ENCODE measurements at regions not wholly inside any gene's neighbourhood (a gene's known extent, or its start where the extent isn't known, plus 50 kb on each side); places are given as distances from the start of the nearest gene placed in this dataset.

DNA sequence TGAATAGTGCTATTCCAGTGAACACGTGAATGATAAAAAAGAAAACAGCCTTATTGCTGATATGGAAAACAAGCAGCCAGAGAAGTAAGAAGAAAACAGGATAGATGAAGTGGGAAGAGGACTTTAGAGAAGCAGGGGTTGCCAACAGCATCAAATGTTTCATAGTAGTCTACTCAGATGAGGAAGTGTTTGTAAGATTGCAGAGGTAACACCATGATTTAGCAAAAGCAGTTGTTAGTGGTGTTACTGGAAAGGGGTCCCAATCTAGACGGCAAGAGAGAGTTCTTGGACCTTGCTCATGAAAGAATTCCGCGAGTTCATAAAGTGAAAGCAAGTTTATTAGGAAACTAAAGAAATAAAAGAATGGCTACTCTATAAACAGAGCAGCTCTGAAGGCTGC is 108.8 kb upstream of the MCTP2 start:
- no peak overlapping the region for H3K4me3 ChIP-seq (ENCODE audit: low read length)
- TF ChIP-seq ZNF274 (IDR thresholded peaks at IDR 0.05; ENCODE audit: low read depth, low read length): no peak

DNA sequence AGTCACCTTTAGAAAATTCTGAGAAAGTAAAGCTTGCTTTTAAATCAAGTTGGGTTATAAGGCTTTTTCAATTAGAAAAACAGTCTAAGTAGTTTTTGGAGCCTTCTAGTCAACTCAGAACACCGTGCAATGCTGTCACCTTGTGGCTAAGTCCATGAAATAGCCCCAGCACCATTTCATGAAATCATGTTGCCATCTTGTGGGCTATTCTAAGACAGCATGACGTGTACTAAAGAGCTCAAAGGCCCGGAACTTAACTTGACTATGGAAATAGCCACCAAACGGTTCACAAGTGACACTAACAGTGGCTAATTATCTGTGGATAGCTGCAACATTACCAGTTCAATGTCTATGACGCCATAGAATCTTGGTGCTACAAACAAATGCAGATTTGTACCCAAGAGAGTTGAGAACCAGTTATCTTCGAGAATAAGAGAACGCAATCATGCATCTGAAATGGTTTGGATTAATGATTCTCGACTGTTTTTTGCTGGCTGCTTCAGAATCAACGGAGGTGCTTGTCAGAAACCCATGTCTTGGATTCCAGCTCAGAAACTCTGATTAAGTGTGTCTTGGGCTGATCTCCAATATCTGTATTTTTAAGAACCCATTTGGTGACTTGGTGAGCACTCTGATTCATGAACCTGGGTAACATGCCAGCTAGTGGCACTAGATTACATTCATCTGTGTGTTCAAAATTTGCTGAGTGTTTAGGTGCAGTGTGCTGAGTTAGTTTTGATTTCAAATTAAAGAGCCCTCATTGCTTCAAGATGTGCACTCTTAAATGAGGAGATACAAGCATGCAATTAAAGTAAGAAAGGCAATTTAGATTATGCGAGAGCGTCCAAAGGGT is 111.2 kb upstream of the MCTP2 start:
- TF ChIP-seq ZNF274 (IDR thresholded peaks at IDR 0.05; ENCODE audit: low read depth, low read length): no peak

GRCh38 chr15:94119298-94119811 is 112.0 kb upstream of the MCTP2 start:
- no peak overlapping the region for H3K4me3 ChIP-seq (ENCODE audit: low read length)
- no peak for TF ChIP-seq ZNF274 (IDR thresholded peaks at IDR 0.05; ENCODE audit: low read depth, low read length)

More for the DNA sequence above, 111.2 kb upstream of the MCTP2 start:
- H3K4me3 ChIP-seq (ENCODE audit: low read length): no peak overlapping the region

GRCh38 chr15:94110476-94111130 is 120.8 kb upstream of the MCTP2 start:
- no peak for TF ChIP-seq ZNF274 (IDR thresholded peaks at IDR 0.05; ENCODE audit: low read depth, low read length)
- H3K4me3 ChIP-seq (ENCODE audit: low read length): no peak overlapping the region

DNA sequence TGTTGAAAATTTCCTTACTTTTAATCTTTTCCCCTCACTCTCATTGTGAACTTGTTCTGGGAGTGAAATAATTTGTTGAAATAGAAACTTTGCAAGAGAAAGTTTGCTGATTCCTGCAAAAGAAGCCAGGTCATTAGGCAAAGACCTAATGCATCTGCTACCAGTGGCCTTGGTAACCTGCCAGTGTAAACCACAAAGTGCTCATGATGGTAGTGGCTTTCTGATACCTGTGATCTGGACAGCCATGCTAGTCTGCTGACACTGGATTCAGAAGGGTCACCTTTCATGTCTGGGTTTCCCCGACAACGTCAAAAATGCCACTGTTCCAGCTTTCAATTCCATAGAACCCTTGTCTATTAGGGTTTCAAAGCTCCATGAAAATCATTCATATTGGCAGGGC is 123.7 kb upstream of the MCTP2 start:
- no peak overlapping the region for H3K4me3 ChIP-seq (ENCODE audit: low read length)
- no peak for TF ChIP-seq ZNF274 (IDR thresholded peaks at IDR 0.05; ENCODE audit: low read depth, low read length)

DNA sequence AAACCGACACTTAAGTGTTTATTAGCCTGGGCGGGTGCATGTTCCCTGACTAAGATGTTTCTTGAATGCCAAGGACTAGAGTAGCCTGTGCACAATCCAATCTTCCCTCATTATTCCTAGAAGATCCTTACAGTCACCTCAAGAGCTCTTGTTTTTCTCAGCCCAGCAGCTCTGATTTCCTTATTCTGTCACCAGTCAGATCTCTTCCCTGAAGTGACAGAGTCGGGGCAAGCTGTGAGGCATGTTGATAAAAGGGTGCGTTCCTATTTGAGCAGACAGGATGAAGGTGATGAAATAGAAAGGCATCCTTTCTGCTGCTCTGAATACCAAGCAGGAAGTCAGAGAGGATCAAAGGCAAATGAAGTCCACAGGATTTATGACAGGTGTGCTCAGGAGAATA is 125.6 kb upstream of the MCTP2 start:
- no peak for TF ChIP-seq ZNF274 (IDR thresholded peaks at IDR 0.05; ENCODE audit: low read depth, low read length)

DNA sequence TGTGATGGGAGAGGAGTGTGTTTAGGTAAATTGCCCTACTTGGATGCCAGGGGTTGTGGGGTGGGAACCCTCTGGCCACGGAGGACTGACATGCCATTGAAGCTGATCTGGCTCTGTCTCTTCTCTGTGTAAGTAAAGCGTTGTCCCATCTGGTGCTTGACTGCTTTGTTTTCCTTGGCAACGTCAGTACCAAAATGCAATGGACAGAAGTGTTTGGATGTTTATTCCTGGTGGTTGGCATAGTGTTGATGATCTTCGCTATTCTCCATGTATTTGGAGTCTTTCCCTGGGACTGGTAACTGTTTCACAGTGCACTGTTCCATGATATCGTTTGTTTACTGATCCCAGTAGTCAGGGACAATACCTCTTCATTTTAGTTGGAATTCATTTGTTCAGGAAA is 130.5 kb upstream of the MCTP2 start:
- no peak overlapping the region for H3K4me3 ChIP-seq (ENCODE audit: low read length)
- TF ChIP-seq ZNF274 (IDR thresholded peaks at IDR 0.05; ENCODE audit: low read depth, low read length): no peak

More for the DNA sequence above, 125.6 kb upstream of the MCTP2 start:
- H3K4me3 ChIP-seq (ENCODE audit: low read length): no peak overlapping the region

DNA sequence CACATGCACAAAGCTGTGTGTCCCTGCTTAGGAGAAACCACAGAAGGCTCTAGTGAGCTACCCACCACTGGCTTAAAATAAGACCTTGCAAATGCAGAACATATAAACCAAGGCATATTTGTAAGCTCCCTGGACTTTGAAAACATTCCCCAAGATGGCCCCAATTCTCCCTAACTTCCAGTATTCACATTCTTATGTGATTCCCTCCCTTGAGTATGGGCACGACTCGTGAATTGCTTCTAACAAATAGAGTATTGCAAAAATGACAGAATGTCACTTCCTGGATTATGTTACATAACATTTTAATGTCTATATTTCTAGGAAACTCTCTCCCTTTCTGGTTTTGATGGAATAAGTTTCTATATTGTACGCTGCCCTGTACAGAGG is 131.8 kb upstream of the MCTP2 start:
- no peak overlapping the region for H3K4me3 ChIP-seq (ENCODE audit: low read length)
- no peak for TF ChIP-seq ZNF274 (IDR thresholded peaks at IDR 0.05; ENCODE audit: low read depth, low read length)

GRCh38 chr15:94098921-94099573 is 132.3 kb upstream of the MCTP2 start:
- no peak for TF ChIP-seq ZNF274 (IDR thresholded peaks at IDR 0.05; ENCODE audit: low read depth, low read length)
- no peak overlapping the region for H3K4me3 ChIP-seq (ENCODE audit: low read length)

DNA sequence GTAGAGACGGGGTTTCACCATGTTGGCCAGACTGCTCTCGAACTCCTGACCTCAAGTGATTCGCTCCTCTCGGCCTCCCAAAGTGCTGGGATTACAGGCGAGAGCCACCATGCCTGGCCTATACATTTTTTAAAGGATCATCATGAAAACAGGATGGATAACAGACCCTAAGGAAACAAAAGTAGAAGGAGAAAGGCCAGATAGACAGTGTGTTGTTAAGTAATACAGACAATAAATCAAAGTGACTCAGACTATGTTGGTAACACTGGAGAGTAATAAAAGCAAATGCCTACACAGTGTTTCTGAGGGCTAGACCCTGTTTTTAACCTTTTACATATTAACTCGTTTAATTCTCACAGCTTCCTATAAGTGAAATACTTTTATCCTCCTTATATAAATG is 133.8 kb upstream of the MCTP2 start:
- no peak for TF ChIP-seq ZNF274 (IDR thresholded peaks at IDR 0.05; ENCODE audit: low read depth, low read length)
- no peak overlapping the region for H3K4me3 ChIP-seq (ENCODE audit: low read length)

DNA sequence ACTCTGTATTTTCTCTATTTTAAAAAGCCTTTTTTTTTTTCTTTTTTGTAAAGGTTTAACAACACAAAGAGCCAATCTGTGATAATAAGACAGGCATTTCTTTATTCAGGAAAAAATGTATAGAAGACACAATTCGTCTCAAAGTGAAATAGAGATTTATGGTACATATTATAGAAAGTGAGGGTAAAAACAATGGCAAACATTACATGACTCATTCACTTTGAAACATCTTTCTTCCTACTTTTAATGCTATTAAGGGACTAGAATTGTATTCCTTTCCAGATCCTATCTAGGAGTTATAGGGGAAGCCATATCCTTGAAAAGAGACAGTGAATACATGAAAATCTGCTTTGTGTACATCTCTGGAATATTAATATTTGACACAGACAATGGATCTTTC is 137.1 kb upstream of the MCTP2 start:
- H3K4me3 ChIP-seq (ENCODE audit: low read length): no peak overlapping the region
- TF ChIP-seq ZNF274 (IDR thresholded peaks at IDR 0.05; ENCODE audit: low read depth, low read length): no peak

DNA sequence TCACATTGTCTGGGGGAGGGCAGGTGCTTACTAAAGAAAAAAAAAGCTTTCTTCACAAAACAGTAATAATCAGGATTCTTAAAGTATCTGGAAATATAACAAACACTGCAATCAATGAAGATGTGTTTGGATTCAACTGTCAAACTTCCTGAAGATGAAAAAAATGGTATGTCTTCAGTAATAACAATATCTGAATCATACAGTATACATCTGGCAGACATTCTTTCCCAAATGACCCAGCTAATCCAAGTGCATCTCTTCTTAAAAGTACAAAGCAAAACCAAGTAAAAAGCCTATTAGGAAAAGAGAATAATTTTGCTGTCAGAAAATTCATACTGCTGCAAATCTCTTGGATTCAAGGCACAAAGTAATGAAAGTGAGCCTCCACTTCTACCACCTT is 145.0 kb upstream of the MCTP2 start:
- H3K4me3 ChIP-seq (ENCODE audit: low read length): no peak overlapping the region
- TF ChIP-seq ZNF274 (IDR thresholded peaks at IDR 0.05; ENCODE audit: low read depth, low read length): no peak

GRCh38 chr15:94083467-94084052 is 147.8 kb upstream of the MCTP2 start:
- H3K4me3 ChIP-seq (ENCODE audit: low read length): no peak overlapping the region
- no peak for TF ChIP-seq ZNF274 (IDR thresholded peaks at IDR 0.05; ENCODE audit: low read depth, low read length)

- TF ChIP-seq ZNF274 (IDR thresholded peaks at IDR 0.05; ENCODE audit: low read depth, low read length): no peak
- H3K4me3 ChIP-seq (ENCODE audit: low read length): no peak overlapping the region
Measured at GRCh38 chr15:94081829-94082228, 149.5 kb upstream of the MCTP2 start.

Measured in GM08714 (cell line).